CD4-positive, CD25-positive, alpha-beta regulatory T cell (primary cell): ENCODE measurements at regions not wholly inside any gene's neighbourhood (a gene's known extent, or its start where the extent isn't known, plus 50 kb on each side); places are given as distances from the start of the nearest gene placed in this dataset.

Experiments used
- ATAC-seq, 2 donors: fragments of 150-1000 bp; cut with Tn5 transposase; one replicate each; pipeline ENCODE4 v1.10.0; 2021; ENCODE audit warnings: low read depth in 2 of 2, moderate number of reproducible peaks in 2 of 2, moderate library complexity in 1 of 2
- DNase-seq, 3 donors: peaks; one replicate each; pipeline versions ENCODE4 v3.0.0 to v3.0.0-alpha.2; 2012 to 2022; ENCODE audit warnings: mixed read lengths in 1 of 3
- H3K27ac ChIP-seq: one replicate; pipeline ENCODE4 v1.7.0; 2013; ENCODE audit warnings: mild to moderate bottlenecking, low read length; ENCODE audit not compliant: insufficient read depth, poor library complexity, severe bottlenecking
- H3K27me3 ChIP-seq: one replicate; pipeline ENCODE4 v1.7.0; 2013; ENCODE audit warnings: low read length; ENCODE audit not compliant: control insufficient read depth, insufficient read depth
- H3K36me3 ChIP-seq: one replicate; pipeline ENCODE4 v1.7.0; 2013; ENCODE audit warnings: mild to moderate bottlenecking, low read length, moderate library complexity; ENCODE audit not compliant: control insufficient read depth, insufficient read depth
- H3K4me1 ChIP-seq: 2 replicates; pipeline ENCODE4 v1.7.0; 2013; ENCODE audit warnings: mild to moderate bottlenecking, low read length; ENCODE audit not compliant: insufficient read depth, control insufficient read depth, poor library complexity, severe bottlenecking
- H3K4me3 ChIP-seq: one replicate; pipeline ENCODE4 v1.7.0; 2013; ENCODE audit warnings: low read depth, mild to moderate bottlenecking, low read length, moderate library complexity
- H3K9me3 ChIP-seq, 2 experiments: 1 replicate in 1 of 2; 2 replicates in 1 of 2; pipeline ENCODE4 v1.7.0; 2013; ENCODE audit warnings: low read length in 2 of 2, mild to moderate bottlenecking in 1 of 2, moderate library complexity in 1 of 2; ENCODE audit not compliant: control insufficient read depth in 2 of 2
- H3K27ac Mint-ChIP-seq, 3 donors: one replicate each; pipeline ENCODE4 v1.8.0; 2020 to 2022; ENCODE audit warnings: mild to moderate bottlenecking in 3 of 3, mixed read lengths in 3 of 3, moderate library complexity in 2 of 3
- H3K27me3 Mint-ChIP-seq: one replicate; pipeline ENCODE4 v1.8.0; 2022; ENCODE audit warnings: mild to moderate bottlenecking, mixed read lengths
- H3K36me3 Mint-ChIP-seq: one replicate; pipeline ENCODE4 v1.8.0; 2020; ENCODE audit warnings: mixed read lengths
- H3K4me1 Mint-ChIP-seq, 4 donors: one replicate each; pipeline ENCODE4 v1.8.0; 2020 to 2022; ENCODE audit warnings: mixed read lengths in 4 of 4, mild to moderate bottlenecking in 1 of 4
- H3K4me3 Mint-ChIP-seq, 4 donors: one replicate each; pipeline ENCODE4 v1.8.0; 2020 to 2022; ENCODE audit warnings: mild to moderate bottlenecking in 4 of 4, mixed read lengths in 4 of 4, moderate library complexity in 3 of 4
- H3K9me3 Mint-ChIP-seq, 7 donors: one replicate each; pipeline ENCODE4 v1.8.0; 2020 to 2022; ENCODE audit warnings: mixed read lengths in 7 of 7, mild to moderate bottlenecking in 3 of 7, moderate library complexity in 2 of 7

DNA sequence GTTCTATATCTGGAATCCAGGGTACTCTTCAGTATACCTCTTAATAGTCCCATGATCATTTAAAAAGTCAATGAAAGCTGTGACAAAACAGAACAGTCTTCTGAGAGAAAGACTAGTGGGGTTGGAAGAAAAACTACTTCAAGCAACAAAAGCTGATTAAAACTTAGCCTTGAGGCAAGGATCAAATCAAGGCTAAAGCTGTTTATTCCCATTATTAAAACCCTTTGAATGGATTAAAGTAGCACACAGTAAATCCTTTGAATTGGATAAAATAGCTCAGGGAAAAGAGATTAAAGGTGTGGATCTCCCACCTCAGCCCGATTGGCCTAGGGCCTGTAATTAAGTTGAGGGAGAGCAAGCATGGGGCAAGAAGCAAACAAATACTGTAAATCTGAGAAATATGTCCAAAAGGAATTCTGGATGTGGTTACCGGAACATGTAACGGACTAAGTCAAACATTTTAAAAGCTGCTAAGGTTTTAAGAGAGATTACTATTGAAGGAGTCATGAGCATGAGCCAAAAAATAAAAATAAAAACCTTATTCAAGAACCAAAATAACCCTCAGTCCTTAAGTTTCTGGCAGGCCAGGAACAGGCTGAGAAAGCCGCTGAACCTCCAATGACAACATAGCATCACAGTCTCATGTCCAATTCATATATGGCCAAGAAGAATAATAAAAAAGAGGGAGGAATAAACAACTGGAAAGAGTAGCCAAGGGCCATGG is 257.3 kb upstream of the NEIL3 start:
- Histone ChIP-seq H3K36me3 (no peaks in the 10 kb centered on the region), H3K27me3 (no peaks in the 10 kb centered on the region), H3K4me1 (no peaks in the 10 kb centered on the region), H3K27ac (no peak overlapping the region), H3K4me3 (no peak overlapping the region), H3K9me3 (no peaks in the 10 kb centered on the region)
- peaks cover 16% of the 10 kb centered on the region for H3K27me3 Mint-ChIP-seq
- no peaks in the 10 kb centered on the region for H3K36me3 Mint-ChIP-seq
- H3K9me3 Mint-ChIP-seq = no peaks in the 10 kb centered on the region
- no peak for ATAC-seq
- H3K27ac Mint-ChIP-seq = no peak overlapping the region
- H3K4me1 Mint-ChIP-seq = no peaks in the 10 kb centered on the region
- no peak overlapping the region for H3K4me3 Mint-ChIP-seq
- no peak for DNase-seq

DNA sequence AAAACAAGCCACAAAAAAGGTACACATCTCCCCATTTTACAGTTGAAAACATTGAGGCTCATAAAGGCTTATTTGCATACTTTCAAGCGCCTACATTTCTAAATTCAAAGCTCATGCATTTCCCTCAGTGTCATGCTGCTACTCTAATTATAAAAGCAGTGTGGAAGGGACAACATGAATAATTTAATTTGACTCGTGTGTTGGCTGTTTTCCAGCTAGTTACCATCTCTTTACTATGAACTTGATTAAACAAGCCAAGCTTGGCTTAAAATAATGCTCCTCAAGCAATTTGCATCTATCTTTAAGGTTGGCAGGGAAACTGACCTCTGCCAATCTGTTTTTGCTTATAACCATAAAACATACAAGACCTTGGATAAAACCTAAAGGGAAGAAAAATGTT is 252.5 kb upstream of the NEIL3 start:
- Histone ChIP-seq H3K27ac (no peak overlapping the region), H3K36me3 (no peaks in the 10 kb centered on the region), H3K4me3 (no peak overlapping the region), H3K27me3 (no peaks in the 10 kb centered on the region), H3K9me3 (no peaks in the 10 kb centered on the region), H3K4me1 (no peaks in the 10 kb centered on the region)
- peaks cover 8% of the 10 kb centered on the region for H3K27me3 Mint-ChIP-seq
- ATAC-seq (no peak), DNase-seq (no peak)
- no peaks in the 10 kb centered on the region for H3K4me1 Mint-ChIP-seq
- H3K4me3 Mint-ChIP-seq = no peak overlapping the region
- no peaks in the 10 kb centered on the region for H3K36me3 Mint-ChIP-seq
- peaks cover 0 to 1% (median 0%) of the 10 kb centered on the region in 7 donors for H3K9me3 Mint-ChIP-seq
- no peak overlapping the region for H3K27ac Mint-ChIP-seq

DNA sequence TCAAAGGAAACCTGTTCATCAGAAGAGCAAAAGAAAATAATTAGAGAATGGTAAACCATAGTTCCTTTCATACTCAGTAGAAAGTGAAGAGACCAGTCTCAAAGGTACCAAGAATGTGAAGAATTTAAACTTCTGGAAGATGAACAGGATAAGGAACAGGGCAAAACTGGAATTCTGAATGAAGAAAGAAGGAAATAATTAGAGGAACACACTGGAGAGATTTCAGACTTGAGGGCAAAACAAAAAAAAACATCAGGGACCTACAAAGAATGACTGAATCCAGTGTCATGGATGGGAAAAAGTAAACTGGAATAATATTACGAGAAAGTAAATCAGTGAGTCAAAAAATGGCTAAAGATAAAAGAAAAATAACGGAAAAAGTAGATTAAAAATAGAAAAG is 245.6 kb upstream of the NEIL3 start:
- Mint-ChIP-seq H3K27me3 (peaks cover 6% of the 10 kb centered on the region), H3K36me3 (no peaks in the 10 kb centered on the region), H3K9me3 (peaks cover 0 to 3% (median 0%) of the 10 kb centered on the region in 7 donors), H3K4me3 (no peak overlapping the region), H3K4me1 (no peaks in the 10 kb centered on the region), H3K27ac (no peak overlapping the region)
- no peak for DNase-seq
- Histone ChIP-seq H3K36me3 (no peaks in the 10 kb centered on the region), H3K9me3 (no peaks in the 10 kb centered on the region), H3K4me1 (no peaks in the 10 kb centered on the region), H3K4me3 (no peak overlapping the region), H3K27me3 (no peaks in the 10 kb centered on the region), H3K27ac (no peak overlapping the region)
- no peak for ATAC-seq

GRCh38 chr4:177064729-177065394 is 244.8 kb upstream of the NEIL3 start:
- H3K4me1 Mint-ChIP-seq = no peaks in the 10 kb centered on the region
- H3K36me3 Mint-ChIP-seq = no peaks in the 10 kb centered on the region
- H3K9me3 Mint-ChIP-seq = peaks cover 0 to 2% (median 0%) of the 10 kb centered on the region in 7 donors
- Histone ChIP-seq H3K4me3 (no peak overlapping the region), H3K36me3 (no peaks in the 10 kb centered on the region), H3K9me3 (no peaks in the 10 kb centered on the region), H3K27me3 (no peaks in the 10 kb centered on the region), H3K4me1 (no peaks in the 10 kb centered on the region), H3K27ac (no peak overlapping the region)
- ATAC-seq = no peak
- H3K27me3 Mint-ChIP-seq = peaks cover 6% of the 10 kb centered on the region
- DNase-seq = no peak
- H3K27ac Mint-ChIP-seq = no peak overlapping the region
- H3K4me3 Mint-ChIP-seq = no peak overlapping the region

DNA sequence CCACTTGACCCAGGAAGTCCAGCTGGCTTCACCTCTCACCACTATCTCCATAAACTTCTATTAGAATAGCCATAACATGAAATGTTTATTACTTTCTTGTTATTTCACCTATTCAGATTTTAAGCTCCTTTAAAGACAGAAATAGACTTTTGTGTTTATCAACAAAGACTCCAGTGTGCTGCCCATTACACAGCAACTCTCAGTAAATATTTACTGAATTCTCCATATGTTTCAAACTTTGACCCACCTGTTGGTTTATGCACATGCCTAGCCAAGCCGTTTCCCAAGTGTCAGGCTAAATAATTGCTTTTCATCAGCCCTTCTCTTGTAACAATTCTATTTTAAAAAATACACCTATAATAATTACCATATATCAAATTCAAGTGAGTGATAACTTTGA is 242.9 kb upstream of the NEIL3 start:
- ATAC-seq = no peak
- H3K27me3 ChIP-seq = no peaks in the 10 kb centered on the region
- H3K36me3 ChIP-seq = no peaks in the 10 kb centered on the region
- no peaks in the 10 kb centered on the region for H3K4me1 ChIP-seq
- Mint-ChIP-seq H3K4me3 (no peak overlapping the region), H3K27me3 (peaks cover 6% of the 10 kb centered on the region), H3K27ac (no peak overlapping the region), H3K9me3 (peaks cover 0 to 2% (median 0%) of the 10 kb centered on the region in 7 donors), H3K36me3 (no peaks in the 10 kb centered on the region), H3K4me1 (no peaks in the 10 kb centered on the region)
- H3K27ac ChIP-seq = no peak overlapping the region
- no peaks in the 10 kb centered on the region for H3K9me3 ChIP-seq
- no peak for DNase-seq
- no peak overlapping the region for H3K4me3 ChIP-seq

DNA sequence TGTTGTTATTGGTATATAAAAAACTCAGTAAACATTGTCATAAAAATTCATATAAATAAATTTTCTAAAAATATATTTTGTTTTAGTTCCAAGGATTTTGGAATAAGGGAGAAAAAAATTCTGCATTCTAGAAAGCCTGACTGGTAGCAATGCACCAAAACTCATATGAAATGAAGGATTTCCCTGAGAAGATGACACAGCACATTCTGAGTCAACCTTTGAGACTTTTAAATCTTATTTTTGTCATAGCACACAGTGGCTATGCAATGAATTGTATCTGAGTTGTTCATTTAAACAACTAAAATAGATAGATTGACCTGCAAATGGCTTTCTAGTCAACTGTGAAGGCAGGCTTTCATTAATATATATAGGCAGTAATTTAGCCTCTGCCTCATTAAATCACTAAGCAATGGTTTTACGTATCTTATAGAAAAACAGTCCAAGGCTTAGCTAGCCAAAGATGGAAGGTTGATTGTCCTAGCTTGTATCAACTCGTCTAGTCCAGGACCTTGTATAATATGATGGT is 239.1 kb upstream of the NEIL3 start:
- Mint-ChIP-seq H3K27ac (no peak overlapping the region), H3K27me3 (no peaks in the 10 kb centered on the region), H3K36me3 (no peaks in the 10 kb centered on the region), H3K4me3 (no peak overlapping the region), H3K4me1 (no peaks in the 10 kb centered on the region), H3K9me3 (peaks cover 0 to 2% (median 0%) of the 10 kb centered on the region in 7 donors)
- H3K4me3 ChIP-seq = no peak overlapping the region
- no peak overlapping the region for H3K27ac ChIP-seq
- DNase-seq (no peak), ATAC-seq (no peak)
- no peaks in the 10 kb centered on the region for H3K27me3 ChIP-seq
- H3K9me3 ChIP-seq = no peaks in the 10 kb centered on the region
- H3K4me1 ChIP-seq = no peaks in the 10 kb centered on the region
- no peaks in the 10 kb centered on the region for H3K36me3 ChIP-seq

DNA sequence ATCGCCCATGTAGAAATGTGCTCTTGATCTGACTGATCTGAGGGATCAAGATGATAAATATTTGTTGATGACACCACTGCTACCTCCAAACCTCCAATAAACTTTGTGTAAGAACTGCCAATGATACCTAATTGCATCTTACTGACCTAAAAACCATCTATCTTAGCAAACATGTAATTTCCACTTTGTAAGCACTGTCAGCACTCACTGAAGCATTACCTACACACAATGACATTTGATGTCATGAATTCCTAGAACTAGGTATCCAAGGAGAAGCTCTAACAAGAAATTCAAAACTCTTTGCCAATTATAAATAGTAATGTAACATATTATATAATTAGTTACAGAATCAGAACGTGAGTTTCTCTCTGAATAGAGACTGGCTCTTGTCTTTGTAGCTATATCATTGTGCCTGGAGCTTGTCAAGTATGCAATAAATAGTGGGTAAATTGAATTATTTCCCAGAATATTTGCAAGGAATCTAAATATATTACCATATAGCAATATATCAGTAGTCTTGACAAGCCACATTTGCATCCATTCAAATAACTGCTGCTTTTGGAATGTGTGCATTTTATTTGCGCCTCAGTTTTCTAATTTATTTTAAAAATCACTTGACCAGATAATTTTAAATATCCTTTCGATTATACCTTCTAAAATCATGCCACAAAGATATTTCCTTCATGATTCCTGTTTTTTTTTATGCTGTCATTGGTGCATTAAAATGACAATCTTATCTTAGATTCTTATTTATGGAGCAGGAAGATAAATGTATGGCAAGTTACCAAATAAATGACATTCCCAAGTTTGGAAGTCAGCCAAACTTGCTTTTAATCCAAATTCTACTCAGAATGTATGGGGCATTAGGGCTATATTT is 232.3 kb upstream of the NEIL3 start:
- no peaks in the 10 kb centered on the region for H3K27me3 Mint-ChIP-seq
- peaks cover 0 to 3% (median 0%) of the 10 kb centered on the region in 7 donors for H3K9me3 Mint-ChIP-seq

More for the DNA sequence above, 232.3 kb upstream of the NEIL3 start:
- H3K4me1 ChIP-seq = no peaks in the 10 kb centered on the region
- no peak overlapping the region for H3K4me3 ChIP-seq
- no peak for ATAC-seq
- no peak overlapping the region for H3K27ac ChIP-seq
- H3K27me3 ChIP-seq = no peaks in the 10 kb centered on the region
- H3K36me3 ChIP-seq = no peaks in the 10 kb centered on the region
- no peaks in the 10 kb centered on the region for H3K9me3 ChIP-seq
- Mint-ChIP-seq H3K27ac (no peak overlapping the region), H3K36me3 (no peaks in the 10 kb centered on the region), H3K4me1 (no peaks in the 10 kb centered on the region), H3K4me3 (no peak overlapping the region)
- DNase-seq = no peak
